CD14-positive monocyte (primary cell): ENCODE measurements at regions not wholly inside any gene's neighbourhood (a gene's known extent, or its start where the extent isn't known, plus 50 kb on each side); places are given as distances from the start of the nearest gene placed in this dataset.

ENCODE experiments used
- DNase-seq, 3 donors: peaks; one replicate each; pipeline ENCODE4 v3.0.0-alpha.2; 2011 to 2022
- H2AFZ ChIP-seq: 2 replicates; pipeline ENCODE4 v1.6.0; 2012; ENCODE audit warnings: mild to moderate bottlenecking, low read depth, low read length, inconsistent platforms; ENCODE audit not compliant: insufficient read depth, poor library complexity, severe bottlenecking
- H3K27ac ChIP-seq, 2 donors: 1 replicate in 1 of 2; 2 replicates in 1 of 2; pipeline ENCODE4 v1.5.1; 2012 to 2013; ENCODE audit warnings: low read length in 2 of 2, control low read depth in 1 of 2, inconsistent platforms in 1 of 2, low read depth in 1 of 2, mild to moderate bottlenecking in 1 of 2
- H3K27me3 ChIP-seq, 2 donors: one replicate each; pipeline versions ENCODE4 v1.6.0 to v1.6.1; 2011 to 2013; ENCODE audit warnings: low read length in 2 of 2; ENCODE audit not compliant: control insufficient read depth in 2 of 2, insufficient read depth in 2 of 2
- H3K36me3 ChIP-seq, 2 donors: replicated peaks in 1 of 2; 1 replicate in 1 of 2; 2 replicates in 1 of 2; pipeline versions ENCODE4 v1.5.1 to v1.6.1; 2012 to 2013; ENCODE audit warnings: low read length in 2 of 2, control low read depth in 1 of 2, inconsistent platforms in 1 of 2, mild to moderate bottlenecking in 1 of 2; ENCODE audit not compliant: insufficient read depth in 2 of 2, control insufficient read depth in 1 of 2
- H3K4me1 ChIP-seq, 2 donors: 1 replicate in 1 of 2; 2 replicates in 1 of 2; pipeline versions ENCODE4 v1.5.1 to v1.6.1; 2012 to 2013; ENCODE audit warnings: low read length in 2 of 2, control low read depth in 1 of 2, inconsistent platforms in 1 of 2, mild to moderate bottlenecking in 1 of 2, moderate library complexity in 1 of 2; ENCODE audit not compliant: insufficient read depth in 2 of 2, control insufficient read depth in 1 of 2
- H3K4me2 ChIP-seq: replicated peaks from 2 replicates; pipeline ENCODE3; 2012; ENCODE audit warnings: low read length, moderate library complexity, mild to moderate bottlenecking; ENCODE audit not compliant: poor library complexity, severe bottlenecking; ENCODE audit errors: extremely low read depth
- H3K4me3 ChIP-seq, 3 experiments: fragments of 200-600 bp in 1 of 3; sonication (generic) in 1 of 3; replicated peaks in 1 of 3; 1 replicate in 2 of 3; 2 replicates in 1 of 3; pipeline ENCODE4 v1.5.1; 2011 to 2013; ENCODE audit warnings: low read length in 3 of 3, mild to moderate bottlenecking in 3 of 3, control low read depth in 2 of 3, low read depth in 2 of 3, inconsistent platforms in 1 of 3, moderate library complexity in 1 of 3
- H3K79me2 ChIP-seq: 2 replicates; pipeline ENCODE4 v1.6.0; 2012; ENCODE audit warnings: mild to moderate bottlenecking, control low read depth, inconsistent platforms, low read length, moderate library complexity; ENCODE audit not compliant: insufficient read depth
- H3K9ac ChIP-seq: 2 replicates; pipeline ENCODE4 v1.6.0; 2017; ENCODE audit warnings: low read length, mild to moderate bottlenecking; ENCODE audit not compliant: insufficient read depth, poor library complexity, severe bottlenecking
- H3K9me3 ChIP-seq, 2 donors: replicated peaks in 1 of 2; 1 replicate in 1 of 2; 2 replicates in 1 of 2; pipeline versions ENCODE4 v1.5.1 to v1.6.1; 2012 to 2013; ENCODE audit warnings: low read length in 2 of 2, control low read depth in 1 of 2; ENCODE audit not compliant: control insufficient read depth in 1 of 2, insufficient read depth in 1 of 2
- H4K20me1 ChIP-seq: 2 replicates; pipeline ENCODE4 v1.6.0; 2012; ENCODE audit warnings: mild to moderate bottlenecking, low read length, control low read depth, moderate library complexity; ENCODE audit not compliant: insufficient read depth
- H3K27ac Mint-ChIP-seq, 7 donors: one replicate each; pipeline ENCODE4 v1.8.0; 2020; ENCODE audit warnings: mild to moderate bottlenecking in 7 of 7, mixed read lengths in 7 of 7, moderate library complexity in 6 of 7, inconsistent platforms in 2 of 7
- H3K27me3 Mint-ChIP-seq, 3 donors: one replicate each; pipeline ENCODE4 v1.8.0; 2021 to 2022; ENCODE audit warnings: low read depth in 3 of 3, mild to moderate bottlenecking in 3 of 3, mixed read lengths in 3 of 3, moderate library complexity in 3 of 3, inconsistent platforms in 1 of 3
- H3K36me3 Mint-ChIP-seq, 2 donors: one replicate each; pipeline ENCODE4 v1.8.0; 2020; ENCODE audit warnings: mixed read lengths in 2 of 2, inconsistent platforms in 1 of 2, mild to moderate bottlenecking in 1 of 2
- H3K4me1 Mint-ChIP-seq: one replicate; pipeline ENCODE4 v1.8.0; 2020; ENCODE audit warnings: mild to moderate bottlenecking, mixed read lengths
- H3K4me3 Mint-ChIP-seq, 2 donors: one replicate each; pipeline ENCODE4 v1.8.0; 2020; ENCODE audit warnings: mild to moderate bottlenecking in 2 of 2, mixed read lengths in 2 of 2, moderate library complexity in 1 of 2
- H3K9me3 Mint-ChIP-seq, 7 donors: one replicate each; pipeline ENCODE4 v1.8.0; 2020 to 2022; ENCODE audit warnings: mixed read lengths in 7 of 7, mild to moderate bottlenecking in 6 of 7, moderate library complexity in 6 of 7, inconsistent platforms in 2 of 7
- WGBS: methylation state at CpG from one replicate; pipeline ENCODE4 v1.1.5; 2013; ENCODE audit warnings: missing lambda C conversion rate; ENCODE audit not compliant: insufficient coverage; 5-methylcytosine and 5-hydroxymethylcytosine counted together
- intact Hi-C, 2 donors: fragments of 100-400 bp; cut with micrococcal nuclease; formaldehyde crosslinking; loops; one replicate each; pipeline versions ENCODE4 v1.15.0 to v1.15.1; 2023
- TF ChIP-seq, protein P1 (sequence below): fragments of 200-600 bp; IDR thresholded peaks from one replicate; pipeline ENCODE4 v1.8.0; 2022; ENCODE audit warnings: antibody characterized with exemption, mild to moderate bottlenecking

- no peaks in the 10 kb centered on the region for H3K4me1 Mint-ChIP-seq
- no peaks in the 10 kb centered on the region for H3K36me3 ChIP-seq
- H3K27ac Mint-ChIP-seq = no peak overlapping the region
- no peaks in the 10 kb centered on the region for H3K27me3 ChIP-seq
- no peaks in the 10 kb centered on the region for H4K20me1 ChIP-seq
- no CpG with 5 or more reads among the region's 2 CpGs for WGBS
- H3K9ac ChIP-seq = no peak overlapping the region
- H3K27ac ChIP-seq = no peak overlapping the region
- DNase-seq = no peak
- H3K4me3 ChIP-seq = no peak overlapping the region
- H3K9me3 Mint-ChIP-seq = peaks cover 0 to 2% (median 0%) of the 10 kb centered on the region in 7 donors
- no peak overlapping the region for H3K4me2 ChIP-seq
- TF ChIP-seq, protein P1, sequence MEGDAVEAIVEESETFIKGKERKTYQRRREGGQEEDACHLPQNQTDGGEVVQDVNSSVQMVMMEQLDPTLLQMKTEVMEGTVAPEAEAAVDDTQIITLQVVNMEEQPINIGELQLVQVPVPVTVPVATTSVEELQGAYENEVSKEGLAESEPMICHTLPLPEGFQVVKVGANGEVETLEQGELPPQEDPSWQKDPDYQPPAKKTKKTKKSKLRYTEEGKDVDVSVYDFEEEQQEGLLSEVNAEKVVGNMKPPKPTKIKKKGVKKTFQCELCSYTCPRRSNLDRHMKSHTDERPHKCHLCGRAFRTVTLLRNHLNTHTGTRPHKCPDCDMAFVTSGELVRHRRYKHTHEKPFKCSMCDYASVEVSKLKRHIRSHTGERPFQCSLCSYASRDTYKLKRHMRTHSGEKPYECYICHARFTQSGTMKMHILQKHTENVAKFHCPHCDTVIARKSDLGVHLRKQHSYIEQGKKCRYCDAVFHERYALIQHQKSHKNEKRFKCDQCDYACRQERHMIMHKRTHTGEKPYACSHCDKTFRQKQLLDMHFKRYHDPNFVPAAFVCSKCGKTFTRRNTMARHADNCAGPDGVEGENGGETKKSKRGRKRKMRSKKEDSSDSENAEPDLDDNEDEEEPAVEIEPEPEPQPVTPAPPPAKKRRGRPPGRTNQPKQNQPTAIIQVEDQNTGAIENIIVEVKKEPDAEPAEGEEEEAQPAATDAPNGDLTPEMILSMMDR = no peak
- H3K4me3 Mint-ChIP-seq = no peak overlapping the region
- no peaks in the 10 kb centered on the region for H3K36me3 Mint-ChIP-seq
- intact Hi-C loops = no loop called here
- H3K9me3 ChIP-seq = no peaks in the 10 kb centered on the region
- H3K79me2 ChIP-seq = no peaks in the 10 kb centered on the region
- no peaks in the 10 kb centered on the region for H3K4me1 ChIP-seq
- H3K27me3 Mint-ChIP-seq = peaks cover 2 to 6% (median 5%) of the 10 kb centered on the region in 3 donors
- no peak overlapping the region for H2AFZ ChIP-seq
These were observed 687.7 kb downstream of the PTPRU start for GRCh38 chr1:29924017-29924431.

- Histone ChIP-seq H3K79me2 (no peaks in the 10 kb centered on the region), H3K36me3 (no peaks in the 10 kb centered on the region), H3K9ac (no peak overlapping the region), H3K27me3 (no peaks in the 10 kb centered on the region), H3K4me2 (no peak overlapping the region), H3K27ac (no peak overlapping the region), H4K20me1 (no peaks in the 10 kb centered on the region), H2AFZ (no peak overlapping the region), H3K4me1 (no peaks in the 10 kb centered on the region), H3K9me3 (no peaks in the 10 kb centered on the region), H3K4me3 (no peak overlapping the region)
- Mint-ChIP-seq H3K27ac (no peak overlapping the region), H3K27me3 (peaks cover 4 to 5% (median 4%) of the 10 kb centered on the region in 3 donors), H3K4me1 (no peaks in the 10 kb centered on the region), H3K4me3 (no peak overlapping the region), H3K36me3 (no peaks in the 10 kb centered on the region), H3K9me3 (peaks cover 0 to 2% (median 0%) of the 10 kb centered on the region in 7 donors)
- TF ChIP-seq, protein P1 = no peak
- no peak for DNase-seq
- WGBS = 100% methylated on average over 2 of the region's 2 CpGs
- intact Hi-C loops = no loop called here
These were observed 685.4 kb downstream of the PTPRU start for GRCh38 chr1:29921741-29922140.
